GM19324 (cell line): ENCODE measurements at regions not wholly inside any gene's neighbourhood (a gene's known extent, or its start where the extent isn't known, plus 50 kb on each side); places are given as distances from the start of the nearest gene placed in this dataset.
"Not testable (repeated sequence)": the region's sequence is repeated elsewhere in the genome, so short reads cannot be mapped to it uniquely, and the experiment has no call there.

ENCODE experiments used
- ATAC-seq: cut with Tn5 transposase; IDR thresholded peaks from one replicate; pipeline ENCODE4 v1.9.1; 2021; ENCODE audit warnings: mild to moderate bottlenecking, moderate library complexity; ENCODE audit not compliant: unreplicated experiment, low FRiP score

DNA sequence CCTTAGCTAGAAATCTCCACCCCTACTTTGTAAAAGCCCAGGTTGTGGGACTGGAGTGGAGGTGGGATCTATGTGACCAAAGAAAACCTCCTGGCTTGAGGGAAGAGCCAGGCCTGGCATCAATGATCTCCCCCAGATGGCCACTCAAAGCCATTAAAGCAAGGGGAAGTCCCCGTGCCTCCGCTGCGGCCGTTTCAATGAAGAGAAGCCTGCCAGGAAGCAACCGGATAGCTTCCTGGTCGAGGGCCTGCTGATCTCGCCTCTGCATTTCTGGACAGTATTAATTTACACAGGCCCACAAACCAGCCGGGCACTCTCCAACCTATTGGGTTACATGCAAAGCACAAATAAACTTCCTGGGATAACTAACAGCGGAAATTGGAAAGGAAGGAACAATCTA lies 160.5 kb upstream of the MSX2 start:
- no peak for ATAC-seq

DNA sequence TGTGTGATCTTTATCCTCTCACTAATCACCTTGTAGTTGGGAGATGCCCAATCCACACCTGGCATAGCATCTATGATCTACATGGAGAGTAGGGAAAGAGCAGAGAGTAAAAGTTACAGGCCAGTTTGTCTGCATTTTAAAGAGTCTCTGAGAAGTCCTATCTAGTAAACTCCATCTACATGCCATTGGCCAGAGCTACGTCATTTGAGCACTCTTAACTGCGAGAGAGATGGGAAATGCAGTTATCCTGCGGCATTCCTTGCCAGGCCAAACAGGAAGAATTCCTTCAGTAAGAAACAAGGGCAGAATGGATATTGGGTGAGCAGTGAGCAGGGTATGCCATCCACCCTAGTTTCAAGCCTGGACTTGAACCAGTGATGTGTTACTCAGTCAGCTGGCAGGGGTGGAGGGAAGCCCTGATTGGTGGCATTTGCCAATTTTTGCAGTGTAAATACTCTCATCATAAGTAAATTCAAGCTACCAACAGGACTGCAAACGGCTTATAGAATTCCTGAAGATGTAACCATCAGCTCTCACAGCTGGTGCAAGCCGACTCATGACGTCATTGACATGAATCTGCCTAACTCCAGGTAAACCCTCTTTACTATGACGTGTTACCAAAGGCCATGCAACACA lies 156.8 kb upstream of the MSX2 start:
- no peak for ATAC-seq

DNA sequence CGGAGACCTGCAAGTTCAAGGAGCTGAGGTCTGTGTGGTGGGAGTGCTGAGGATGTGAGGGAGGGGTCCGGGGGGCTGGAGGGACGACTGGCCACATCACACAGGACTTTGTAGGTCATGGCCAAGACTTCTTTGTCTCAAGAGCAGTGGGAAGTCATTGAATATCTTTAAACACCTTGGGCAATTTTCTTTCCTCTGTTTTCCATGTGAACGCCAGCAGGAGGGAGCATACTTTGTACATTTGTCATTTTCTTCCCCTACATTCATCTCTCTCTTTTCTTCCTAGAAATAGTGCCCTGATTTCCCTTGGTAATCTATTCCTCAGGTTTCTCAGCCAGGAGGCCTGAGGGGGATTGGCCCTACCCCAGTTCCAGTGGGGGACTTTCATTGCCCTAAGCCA lies 153.7 kb upstream of the MSX2 start:
- no peak for ATAC-seq

DNA sequence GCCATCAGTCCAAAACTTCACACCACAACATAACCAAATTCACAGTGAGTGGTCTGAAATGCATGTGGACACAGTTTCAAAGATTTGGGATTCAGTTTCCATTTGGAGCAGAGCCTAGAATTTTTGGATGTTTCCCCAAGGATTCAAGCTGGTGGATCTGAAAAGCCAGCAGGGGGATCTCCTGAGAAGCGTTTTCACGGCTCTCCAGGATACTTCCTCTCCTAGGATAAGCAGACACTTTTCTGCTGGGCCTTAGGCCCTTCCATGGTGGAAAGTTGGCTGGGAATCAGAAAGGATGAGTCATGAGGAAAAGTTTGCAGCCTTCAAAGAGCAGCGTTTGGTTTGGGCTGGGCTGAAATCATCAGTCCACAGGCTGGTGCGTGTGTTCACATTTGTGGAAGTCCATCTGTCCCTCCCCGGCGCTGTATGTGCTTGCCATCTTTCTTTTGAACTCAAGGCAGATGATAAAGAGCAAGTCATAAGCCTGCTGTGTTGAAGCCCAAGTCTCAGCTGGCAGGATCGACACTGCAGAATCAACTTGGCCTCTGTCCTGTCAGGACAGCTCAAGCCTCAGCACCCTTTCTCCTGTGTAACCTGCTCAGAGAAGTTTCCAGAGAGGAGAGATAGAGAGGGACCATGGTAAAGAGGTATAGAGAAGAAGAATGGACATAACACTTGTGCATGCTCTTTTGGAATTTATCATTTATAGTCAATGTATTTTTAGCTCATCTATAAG lies 152.6 kb upstream of the MSX2 start:
- ATAC-seq: no peak

DNA sequence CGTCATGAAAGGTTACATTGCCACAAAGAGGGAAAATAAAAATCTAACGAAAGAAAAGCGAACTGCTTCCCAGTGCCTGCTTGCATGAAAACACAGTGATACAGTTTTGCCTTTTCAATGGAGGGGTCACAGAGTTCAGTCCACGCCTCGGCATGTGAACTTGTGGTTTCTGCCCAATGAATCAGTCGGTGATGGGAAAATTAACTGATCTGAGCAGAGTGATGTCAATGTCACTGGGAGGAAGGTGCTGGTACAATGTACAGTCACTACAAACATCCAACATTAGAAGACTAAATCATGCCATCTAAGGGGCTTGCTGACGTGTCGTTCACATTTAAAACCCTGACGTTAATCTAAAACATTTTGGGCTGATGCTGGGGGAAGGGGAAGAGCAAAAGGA lies 151.8 kb upstream of the MSX2 start:
- ATAC-seq: no peak

DNA sequence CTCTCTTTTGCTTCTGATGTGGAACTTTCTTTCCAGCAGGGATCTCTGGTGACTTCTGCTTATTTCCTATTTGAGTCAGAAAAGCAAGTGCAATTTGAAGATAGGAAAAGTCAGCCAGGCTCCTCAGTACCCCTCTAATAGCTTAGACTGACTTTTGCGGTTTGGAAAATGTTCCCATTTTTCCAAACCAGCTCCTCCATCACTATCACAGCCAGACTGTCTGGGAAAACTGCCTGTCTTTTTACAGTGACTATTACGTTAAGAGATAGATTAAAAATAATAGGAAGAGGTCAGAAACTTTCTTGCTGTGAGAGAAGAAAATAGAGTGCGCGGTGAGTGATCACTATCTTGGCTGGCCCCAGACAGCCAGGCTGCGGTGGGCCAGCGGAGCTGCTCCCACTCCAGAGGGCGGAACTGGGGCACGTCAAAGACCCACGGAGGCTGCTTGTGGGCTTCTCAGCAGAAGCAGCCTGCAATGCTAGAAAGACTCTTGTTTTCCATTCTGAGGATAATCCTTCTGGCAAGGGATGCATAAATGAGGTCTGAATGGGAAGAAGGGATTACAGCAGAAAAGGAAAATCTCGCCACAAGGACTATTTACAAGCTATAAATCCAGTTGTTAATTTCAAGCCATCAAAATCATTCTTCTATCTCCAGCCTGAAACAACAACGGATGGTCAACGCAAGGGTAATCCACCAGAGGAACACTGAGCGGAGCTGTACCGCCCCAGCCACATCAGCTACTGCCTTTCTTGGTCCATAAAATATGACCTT lies 151.0 kb upstream of the MSX2 start:
- ATAC-seq: no peak

DNA sequence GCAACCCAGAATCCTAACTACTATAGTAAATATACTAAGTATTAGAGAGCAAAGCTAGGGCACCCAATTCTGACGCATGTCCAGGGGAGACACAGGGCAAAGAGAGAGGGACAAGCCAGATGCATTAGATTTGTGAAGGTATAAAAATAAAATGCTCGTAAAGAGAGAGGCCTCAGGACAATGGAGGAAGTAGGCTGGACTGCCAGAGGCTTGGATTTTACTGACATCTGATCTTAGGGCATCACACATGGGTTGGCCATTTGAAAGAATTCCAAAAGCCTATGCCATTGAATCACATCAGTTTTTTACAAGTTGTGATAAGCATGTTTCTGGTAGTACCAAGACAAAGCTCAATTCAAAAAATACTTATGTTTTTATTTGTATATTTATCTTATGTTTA lies 149.3 kb upstream of the MSX2 start:
- no peak for ATAC-seq

DNA sequence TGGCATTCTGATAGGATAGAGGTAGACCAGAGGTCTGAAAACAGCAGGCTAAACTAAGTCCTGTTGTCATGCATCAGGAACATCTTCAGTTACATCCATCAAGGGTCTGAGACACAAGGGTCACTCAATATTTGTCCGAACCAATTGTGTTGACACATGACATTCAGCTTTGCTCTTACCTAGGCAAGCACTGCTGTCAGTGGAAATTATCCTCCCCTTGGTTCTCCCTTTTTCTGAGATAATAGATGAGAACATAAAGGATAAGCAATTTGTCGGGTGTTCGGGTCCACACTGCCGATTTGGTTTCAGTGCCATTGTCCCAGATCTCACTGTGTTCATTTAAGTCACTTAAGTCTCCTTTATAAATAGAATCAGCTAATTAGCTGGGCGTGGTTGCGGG lies 148.3 kb upstream of the MSX2 start:
- ATAC-seq: no peak

DNA sequence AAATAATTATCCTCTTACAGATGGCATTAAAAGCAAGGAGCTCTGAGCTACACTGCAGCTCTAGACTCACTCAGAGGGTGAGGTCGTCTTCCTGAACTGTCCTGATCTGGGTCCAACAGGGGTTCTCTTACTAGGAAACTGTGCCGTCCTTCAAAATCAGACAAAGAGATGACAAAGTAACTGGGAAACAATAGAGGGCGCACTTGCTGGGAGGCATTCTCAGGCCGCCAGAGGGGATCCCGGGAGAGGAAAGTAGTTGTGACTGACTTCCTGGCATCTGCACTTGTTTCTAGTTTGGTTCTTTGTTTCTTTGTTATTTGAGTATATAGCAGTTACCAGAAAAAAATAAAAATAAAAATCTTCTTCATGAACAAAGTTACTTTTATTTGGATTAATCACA lies 142.9 kb upstream of the MSX2 start:
- no peak for ATAC-seq

DNA sequence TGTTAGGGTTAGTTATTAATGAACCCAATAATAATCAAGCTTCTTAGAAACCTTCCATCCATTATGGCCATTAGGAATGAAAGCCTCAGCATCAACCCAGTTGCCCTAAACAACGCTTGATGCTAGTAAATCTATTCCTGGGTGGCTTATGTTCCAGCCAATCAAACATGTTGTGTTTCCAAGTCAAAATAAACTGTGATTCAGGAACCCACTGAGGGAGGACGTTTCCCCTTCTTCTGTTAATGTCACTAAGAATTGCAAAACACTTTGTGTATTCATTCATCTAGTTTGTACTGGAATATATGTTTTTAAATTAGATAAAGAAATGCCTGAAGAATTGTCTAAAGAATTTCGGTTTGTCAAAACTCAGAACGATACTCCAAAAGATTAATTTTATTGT lies 142.5 kb upstream of the MSX2 start:
- ATAC-seq: no peak

DNA sequence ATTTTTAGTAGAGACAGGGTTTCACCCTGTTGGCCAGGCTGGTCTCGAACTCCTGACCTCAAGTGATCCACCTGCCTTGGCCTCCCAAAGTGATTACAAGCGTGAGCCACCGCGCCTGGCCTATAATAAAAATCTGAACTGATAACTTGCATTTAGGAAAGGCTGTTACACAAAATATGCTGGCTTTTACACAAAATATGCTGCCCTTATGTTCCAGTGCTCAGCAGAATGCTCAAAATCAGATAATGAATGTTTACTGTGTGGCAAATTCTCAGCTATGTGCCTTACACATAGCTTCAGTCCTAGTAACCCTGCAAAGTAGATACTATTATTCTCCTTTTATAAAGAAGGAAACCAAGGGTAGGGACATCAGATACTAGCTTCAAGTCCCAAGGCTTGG lies 141.3 kb upstream of the MSX2 start:
- ATAC-seq: no peak

DNA sequence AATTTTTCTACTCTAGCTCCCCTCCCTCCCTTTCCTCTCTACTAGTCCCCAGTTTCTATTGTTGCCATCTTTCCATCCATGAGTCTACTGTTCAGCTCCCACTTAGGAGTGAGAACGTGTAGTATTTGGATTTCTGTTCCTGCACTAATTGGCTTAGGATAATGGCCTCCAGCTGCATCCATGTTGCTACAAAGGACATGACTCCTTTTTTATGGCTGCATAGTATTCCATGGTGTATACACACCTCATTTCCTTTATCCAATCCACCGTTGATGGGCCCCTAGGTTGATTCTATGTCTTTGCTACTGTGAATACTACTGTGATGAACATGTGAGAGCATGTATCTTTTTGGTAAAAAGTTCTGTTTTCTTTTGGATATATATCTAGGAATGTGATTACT lies 138.9 kb upstream of the MSX2 start:
- no peak for ATAC-seq

DNA sequence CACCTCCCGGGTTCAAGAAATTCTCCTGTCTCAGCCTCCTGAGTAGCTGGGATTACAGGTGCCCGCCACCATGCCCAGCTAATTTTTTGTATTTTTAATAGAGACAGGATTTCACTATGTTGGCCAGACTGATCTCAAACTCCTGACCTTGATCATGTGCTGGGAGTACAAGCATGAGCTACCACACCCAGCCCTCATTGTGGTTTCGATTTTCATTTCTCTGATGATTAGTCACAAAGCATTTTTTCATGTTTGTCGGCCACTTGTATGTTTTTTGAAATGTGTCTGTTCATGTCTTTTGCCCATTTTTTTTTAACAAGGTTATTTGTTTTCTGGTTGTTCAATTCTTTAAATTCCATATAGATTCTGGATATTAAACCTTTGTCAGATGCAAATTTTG lies 138.2 kb upstream of the MSX2 start:
- not testable (repeated sequence) for ATAC-seq

DNA sequence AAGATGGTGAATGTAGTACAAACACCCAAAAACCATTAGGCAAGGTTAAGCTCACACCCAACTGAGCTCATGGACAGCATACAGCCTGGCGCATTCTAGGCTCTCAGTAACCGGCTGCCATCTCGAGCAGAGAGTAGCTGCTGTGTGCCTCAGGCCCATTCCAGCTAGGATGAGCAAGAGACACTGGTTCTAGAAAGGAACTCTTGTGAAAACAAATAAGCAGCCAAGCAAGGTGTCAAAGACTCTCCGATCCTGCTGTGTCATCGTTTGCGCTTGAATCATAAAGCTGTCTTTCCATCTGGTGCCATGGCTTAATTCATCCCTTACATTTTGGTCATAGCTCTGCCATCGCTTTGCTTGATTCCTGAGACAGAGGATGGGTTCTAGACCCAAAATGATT lies 135.4 kb upstream of the MSX2 start:
- ATAC-seq: no peak

DNA sequence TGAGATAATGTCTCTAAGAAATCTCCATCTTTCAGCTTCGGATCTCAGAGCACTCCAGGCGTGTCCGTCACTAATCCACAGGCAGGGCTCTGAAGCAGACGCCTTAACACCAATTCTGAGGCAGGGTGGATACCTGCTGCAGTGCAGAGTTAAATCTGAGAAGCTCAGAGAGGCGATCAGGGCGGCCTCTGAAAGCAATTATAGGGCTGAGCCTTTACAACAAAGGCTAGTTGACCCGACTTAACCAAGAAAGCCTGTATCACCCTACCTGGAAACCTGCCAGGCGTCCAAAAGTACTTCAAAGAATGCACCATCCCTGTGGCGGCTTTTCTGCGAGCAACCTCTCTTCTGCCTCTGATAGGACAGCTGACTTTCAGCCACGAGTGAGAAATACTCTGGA lies 134.8 kb upstream of the MSX2 start:
- no peak for ATAC-seq

DNA sequence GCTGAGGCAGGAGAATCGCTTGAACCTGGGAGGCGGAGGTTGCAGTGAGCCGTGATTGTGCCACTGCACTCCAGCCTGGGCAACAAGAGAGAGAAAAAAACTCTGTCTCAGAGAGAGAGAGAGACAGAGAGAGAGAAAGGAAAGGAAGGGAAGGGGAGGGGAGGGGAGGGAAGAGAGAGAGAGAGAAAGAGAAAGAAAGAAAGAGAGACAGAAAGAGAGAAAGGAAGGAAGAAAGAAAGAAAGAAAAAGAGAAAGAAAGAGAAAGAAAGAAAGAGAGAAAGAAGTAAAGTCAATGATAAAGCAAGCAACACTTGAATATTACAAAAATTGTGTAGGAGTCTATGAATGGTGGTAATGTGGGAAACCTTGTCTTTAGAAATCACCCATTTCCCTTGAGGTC lies 133.6 kb upstream of the MSX2 start:
- ATAC-seq: no peak

DNA sequence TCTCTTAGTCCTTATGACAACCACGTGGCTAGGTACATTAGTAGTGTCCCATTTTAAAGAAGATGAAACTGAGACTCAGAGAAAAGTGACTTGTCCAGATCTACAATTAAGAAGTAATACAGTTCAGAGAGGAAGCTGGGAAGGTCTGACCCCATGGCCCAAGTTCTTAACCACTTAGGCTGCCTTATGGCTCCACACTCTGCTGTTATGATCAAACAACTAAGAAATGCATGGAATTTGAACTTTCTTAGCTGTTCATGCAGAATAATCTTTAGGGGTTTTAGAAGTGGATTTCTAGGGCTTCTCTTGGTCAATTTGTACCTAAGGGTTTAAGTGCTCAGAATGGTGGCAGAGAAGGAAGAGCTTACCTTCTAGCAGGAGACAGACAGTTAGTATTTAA lies 128.0 kb upstream of the MSX2 start:
- ATAC-seq: no peak

DNA sequence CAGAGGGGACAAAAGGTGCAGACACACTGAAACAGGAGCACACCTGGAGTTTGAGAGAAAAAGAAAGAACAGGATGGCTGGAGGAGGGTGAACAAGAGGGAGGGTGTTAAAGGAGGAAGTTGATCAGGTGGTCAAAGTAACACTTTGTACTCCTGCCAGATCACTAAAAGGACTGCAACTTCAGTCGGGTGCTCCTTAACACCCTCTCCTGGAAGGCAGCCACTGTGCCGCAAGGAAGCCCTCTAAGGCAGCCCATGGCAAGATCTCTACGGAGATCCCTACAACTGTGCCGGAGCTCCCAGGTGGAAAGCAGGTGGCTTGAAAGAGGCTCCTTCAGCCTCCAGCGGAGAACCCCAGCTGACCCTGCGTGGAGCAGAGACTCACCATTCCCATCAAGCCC lies 124.4 kb upstream of the MSX2 start:
- ATAC-seq: no peak

DNA sequence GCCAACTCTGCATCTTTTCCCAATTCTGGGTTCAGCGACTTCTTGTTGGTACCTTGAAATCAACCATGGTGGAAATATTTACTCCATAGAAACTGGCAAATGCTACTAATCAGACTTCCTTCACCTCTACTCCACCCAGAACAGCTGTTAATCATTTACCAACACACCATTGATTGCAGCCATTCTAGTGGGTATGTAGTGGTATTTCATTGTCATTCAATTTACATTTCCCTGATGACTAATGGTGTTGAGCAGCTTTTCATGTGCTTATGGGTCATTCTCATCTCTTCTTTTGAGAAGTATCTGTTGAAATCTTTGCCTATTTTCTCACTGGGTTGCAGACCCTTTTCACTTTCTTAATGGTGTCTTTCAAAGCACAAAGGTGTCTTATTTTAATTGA lies 122.4 kb upstream of the MSX2 start:
- no peak for ATAC-seq

DNA sequence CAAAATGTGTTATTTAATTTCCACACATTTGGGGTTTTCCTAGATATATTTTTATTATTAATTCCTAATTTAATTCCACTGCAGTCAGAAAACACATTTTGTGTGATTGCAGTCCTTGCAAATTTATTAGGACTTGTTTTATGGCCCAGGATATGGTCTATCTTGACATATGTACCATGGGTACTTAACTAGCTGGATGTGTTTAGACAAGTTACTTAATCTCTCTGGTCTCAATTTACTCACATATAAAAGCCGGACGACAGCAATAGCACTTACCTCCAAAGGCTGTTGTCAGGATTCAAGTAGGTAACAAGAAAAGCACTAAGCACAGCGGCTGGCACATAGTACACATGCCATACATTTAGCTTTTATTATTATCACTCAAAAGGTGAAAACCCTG lies 118.2 kb upstream of the MSX2 start:
- ATAC-seq: no peak

DNA sequence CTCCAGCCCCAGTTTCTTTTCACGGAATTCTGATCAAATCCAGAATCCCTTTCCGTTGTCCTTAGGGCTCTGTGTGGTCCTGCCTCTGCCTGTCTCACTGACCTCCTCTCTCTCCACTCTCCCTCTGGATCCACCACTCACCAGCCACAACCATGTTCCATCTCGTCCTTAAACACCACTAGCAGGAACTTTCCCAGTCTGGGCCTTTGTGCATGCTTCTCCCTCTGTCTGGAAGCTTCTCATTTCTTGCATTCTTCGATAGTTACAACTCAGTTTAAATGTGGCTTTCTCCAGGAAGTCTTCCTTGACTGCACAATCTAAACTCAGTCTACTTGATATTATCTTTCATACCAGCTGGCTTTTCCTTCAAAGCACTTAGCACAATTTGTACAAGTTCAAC lies 117.7 kb upstream of the MSX2 start:
- no peak for ATAC-seq

DNA sequence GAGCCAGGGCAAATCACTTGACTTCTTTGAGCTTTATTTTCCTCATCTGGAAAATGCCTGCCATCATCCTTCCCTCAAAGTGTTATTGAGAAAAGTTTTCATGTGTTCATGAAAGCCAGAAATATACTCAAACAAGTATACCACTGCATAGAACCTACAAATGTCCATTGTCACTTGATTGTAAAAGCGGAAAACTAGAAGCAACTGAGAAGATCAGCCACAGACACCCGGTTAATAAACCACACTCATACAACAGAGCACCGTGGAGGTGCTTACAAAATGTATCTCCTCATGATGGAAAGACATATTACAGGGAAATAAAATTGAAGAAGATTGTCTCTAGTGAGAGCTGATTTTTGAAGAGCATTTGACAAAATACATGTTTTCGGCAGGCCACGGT lies 117.2 kb upstream of the MSX2 start:
- no peak for ATAC-seq
